ENCODE measurements at regions not wholly inside any gene's neighbourhood (a gene's known extent, or its start where the extent isn't known, plus 50 kb on each side); places are given as distances from the start of the nearest gene placed in this dataset.

- no peak for DNase-seq
Measured at GRCh38 chr2:217687771-217688170, 315.0 kb downstream of the TNS1 start.

DNA sequence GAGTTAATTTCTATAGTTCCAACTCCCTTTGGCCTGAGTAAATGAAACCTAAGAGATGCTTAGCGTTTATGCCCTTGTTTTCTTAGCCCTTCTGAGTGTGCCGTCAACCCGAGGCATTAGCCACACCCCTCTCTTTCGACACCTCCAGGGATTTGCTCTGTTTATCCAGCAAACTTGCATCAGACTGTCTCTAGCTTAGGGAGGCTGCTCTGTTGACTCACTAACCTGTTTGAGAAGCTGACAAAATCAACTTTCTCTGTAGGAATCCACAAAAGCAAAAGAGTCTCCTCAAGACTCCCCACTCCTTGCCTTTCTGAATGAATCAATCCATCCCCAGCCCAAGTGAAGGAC is 317.6 kb downstream of the TNS1 start:
- DNase-seq: no peak

- no peak for DNase-seq
Measured at GRCh38 chr2:217684431-217685254, 318.2 kb downstream of the TNS1 start.

GRCh38 chr2:217683106-217683870 is 319.5 kb downstream of the TNS1 start:
- no peak for DNase-seq

DNA sequence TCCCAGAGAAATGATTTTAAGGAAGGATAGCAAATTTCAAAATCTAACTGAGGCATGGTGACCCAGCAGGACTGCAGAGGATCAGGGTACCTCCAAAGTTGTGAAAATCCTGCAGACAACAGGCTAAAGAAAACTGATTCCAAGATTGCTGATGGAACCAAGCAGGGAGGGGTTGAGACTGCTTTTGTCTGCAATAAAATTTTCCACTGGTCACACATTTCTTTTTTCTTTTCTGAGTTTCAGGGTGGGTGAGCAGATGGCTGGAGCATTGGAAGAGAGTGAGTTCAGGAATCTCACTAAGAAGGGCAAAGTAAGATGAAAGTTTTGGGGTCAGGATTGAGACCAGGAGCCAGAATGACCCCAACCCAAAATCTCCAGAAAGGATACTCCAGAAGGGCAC is 321.0 kb downstream of the TNS1 start:
- no peak for DNase-seq

DNA sequence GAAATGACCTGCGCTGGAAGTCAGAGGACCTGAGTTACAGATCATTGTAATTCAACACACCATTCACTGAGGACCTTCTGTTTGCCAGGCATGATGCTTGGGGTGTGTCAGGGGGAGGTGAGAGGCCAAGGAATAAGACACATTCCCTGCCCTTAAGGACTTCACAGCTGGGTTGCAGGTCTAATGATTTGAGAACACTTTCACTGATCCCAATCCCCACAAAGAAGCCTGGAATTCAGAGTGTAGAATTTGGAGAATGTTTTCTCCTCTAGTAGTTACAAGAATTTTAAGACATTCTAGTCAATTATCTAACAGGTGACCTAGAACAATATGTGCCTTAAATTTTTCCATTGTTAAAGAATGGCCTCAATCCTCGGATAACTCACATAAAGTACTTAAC is 322.4 kb downstream of the TNS1 start:
- no peak for DNase-seq

- DNase-seq: no peak
Measured at GRCh38 chr2:217673627-217674026, 329.2 kb downstream of the TNS1 start.

- DNase-seq: no peak
Measured at GRCh38 chr2:217672472-217672871, 330.3 kb downstream of the TNS1 start.

DNA sequence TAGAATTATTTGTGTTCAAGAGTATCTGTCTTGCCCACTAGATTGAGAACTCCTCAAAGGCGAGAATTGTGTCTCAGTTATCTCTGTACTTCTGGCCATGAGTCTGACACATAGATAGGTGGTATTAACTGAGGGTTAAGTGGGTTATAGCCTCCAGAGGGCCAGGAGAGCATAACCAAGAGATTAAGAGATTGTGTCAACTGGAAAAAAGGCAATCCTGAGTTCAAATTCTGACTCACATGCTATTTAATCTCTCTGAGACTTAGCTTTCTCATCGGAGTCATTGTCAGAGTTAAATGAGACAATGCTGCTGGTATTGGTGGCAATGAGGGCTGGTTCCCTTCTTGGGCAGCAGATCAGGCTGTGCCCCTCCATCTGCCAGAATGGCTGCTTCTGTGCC is 330.9 kb downstream of the TNS1 start:
- no peak for DNase-seq

DNA sequence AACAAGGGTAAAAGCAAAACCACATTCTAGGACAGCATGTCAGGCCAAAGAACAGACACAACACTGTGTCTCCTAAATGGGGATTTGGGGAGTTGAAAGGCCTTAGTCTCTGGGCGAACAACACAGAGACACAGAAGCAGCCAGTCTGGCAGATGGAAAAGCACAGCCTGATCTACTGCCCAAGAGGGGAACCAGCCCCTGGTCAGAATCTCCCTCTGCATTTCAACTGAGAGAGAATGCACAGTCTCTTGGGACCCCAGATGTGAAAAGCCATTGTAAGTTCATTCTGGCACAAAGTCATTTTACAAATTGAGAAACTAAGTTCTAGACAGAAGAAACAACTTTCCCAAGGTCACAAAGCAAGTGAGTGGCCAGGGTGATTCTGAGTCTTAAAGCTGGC is 331.7 kb downstream of the TNS1 start:
- no peak for DNase-seq

DNA sequence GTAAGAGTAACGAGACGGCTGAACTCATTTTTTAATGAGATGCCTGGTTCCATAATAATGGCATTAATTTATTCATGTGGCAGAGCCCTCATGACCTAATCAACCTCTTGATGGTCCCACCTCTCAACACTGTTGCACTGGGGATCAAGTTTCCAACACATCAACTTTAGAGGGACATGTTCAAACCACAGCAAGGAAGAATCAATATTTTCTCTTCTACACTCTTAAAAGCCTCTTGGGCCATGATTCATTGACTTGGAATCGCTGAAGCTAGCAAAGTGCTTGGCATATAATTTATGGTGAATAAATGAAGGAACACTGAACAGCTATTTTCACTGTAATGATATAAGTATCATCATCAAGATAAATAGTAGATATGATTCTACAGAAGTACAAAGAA is 333.0 kb downstream of the TNS1 start:
- DNase-seq: no peak

DNA sequence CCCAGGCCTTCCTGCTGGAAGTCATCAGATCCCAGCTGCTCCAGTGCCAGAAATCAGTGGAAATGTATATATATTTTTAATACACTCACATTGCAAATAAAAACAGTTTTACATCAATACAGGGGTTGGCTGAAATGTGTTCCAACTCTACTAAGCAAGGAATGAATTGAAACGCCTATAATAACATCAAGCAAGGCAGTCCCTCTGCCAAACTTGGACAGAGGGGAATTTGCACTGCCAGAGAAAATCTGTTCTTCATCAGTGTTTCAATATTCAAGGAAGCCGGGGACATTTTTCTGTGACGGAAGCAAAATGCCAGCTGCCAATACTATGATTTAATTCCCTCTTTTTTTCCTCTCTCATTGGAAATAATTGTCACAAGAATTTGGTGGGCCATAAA is 335.3 kb downstream of the TNS1 start:
- DNase-seq: no peak

DNA sequence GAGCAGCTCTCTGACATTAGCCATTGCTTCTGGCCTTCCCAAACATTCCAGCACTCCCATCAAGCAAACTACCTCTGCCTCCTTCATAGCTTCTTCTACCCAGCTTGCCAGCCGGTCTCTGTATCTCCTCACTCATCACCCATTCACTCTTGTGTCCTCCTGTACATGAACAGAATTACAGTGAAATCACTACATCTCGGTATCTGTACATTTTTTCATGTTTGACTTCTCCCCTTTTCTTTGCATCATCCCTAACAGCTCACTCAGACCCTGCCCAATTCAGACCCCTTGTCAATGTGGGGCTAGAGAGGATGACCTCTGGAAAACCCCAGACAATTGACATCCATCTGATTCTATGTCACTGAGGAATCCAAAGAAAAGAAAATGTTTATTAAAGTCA is 335.8 kb downstream of the TNS1 start:
- no peak for DNase-seq

- no peak for DNase-seq
Measured at GRCh38 chr2:217666338-217666737, 336.5 kb downstream of the TNS1 start.

DNA sequence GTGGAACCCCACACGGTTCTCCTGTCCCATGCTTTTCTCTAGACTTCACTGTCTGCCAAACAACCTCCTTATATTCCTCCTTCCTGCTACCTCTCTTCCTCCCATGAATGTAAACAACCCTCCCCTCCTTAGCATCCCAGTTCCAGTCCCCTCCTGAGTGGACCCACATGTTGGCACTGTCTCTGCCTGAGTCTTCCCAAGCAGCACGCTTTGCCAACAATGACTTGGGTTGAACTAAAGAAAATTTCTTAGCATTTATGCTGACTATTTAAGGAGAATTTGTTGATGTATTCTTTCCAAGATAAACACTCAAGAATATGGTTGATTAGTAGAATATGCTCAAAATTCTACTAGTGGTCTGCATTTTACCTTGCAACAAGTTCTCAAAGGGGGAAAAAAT is 338.0 kb downstream of the TNS1 start:
- no peak for DNase-seq

DNA sequence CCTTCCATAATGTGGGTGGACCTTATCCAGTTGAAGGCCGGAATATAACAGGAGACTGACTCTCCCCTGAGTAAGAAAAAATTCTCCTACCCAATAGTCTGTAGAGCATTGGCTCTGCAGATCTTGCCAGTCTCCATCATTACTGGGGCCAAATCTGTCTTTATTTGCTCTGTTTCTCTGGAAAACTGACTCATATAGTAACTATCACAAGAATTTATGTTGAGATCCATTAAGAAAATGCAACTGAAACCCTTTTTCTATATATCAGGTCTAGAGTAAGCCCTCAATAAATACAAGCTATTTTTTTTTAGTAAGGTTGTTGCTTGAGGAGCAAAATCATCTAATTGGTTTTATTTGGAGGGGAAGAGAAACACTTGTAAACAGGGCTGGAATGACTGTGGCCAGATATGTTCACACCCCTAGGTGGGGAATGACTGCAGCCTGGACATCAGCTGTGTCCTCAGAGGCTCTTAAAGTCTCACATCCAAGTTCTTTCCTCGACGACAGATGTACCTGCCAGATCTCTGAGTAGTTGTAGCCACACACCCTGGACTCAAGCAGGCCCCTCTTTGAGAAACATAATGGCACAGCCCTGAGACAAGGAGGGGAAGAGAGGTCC is 339.7 kb downstream of the TNS1 start:
- DNase-seq: no peak

GRCh38 chr2:217661378-217661777 is 341.4 kb downstream of the TNS1 start:
- no peak for DNase-seq

GRCh38 chr2:217660423-217660822 is 342.4 kb downstream of the TNS1 start:
- no peak for DNase-seq

DNA sequence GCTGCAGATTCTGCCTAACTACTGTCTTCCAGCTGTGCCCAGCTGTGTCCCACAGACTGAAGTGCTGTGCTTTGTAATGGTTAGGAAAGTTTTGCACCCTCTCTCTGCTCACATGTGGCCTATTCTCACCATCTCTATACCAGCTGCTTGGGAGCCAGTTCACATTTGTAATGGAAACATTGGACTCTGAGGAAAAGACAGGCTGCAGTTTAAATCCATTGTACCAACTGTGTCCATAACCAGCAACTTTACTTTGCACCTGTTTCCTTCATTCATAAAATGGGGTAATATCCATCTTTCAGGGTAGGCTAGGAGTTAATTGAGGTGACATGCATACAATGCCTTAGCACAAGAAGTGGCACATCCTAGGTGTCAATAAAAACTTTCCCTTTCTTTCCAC is 344.0 kb downstream of the TNS1 start:
- DNase-seq: no peak

- DNase-seq: no peak
Measured at GRCh38 chr2:217657252-217657651, 345.5 kb downstream of the TNS1 start.

- no peak for DNase-seq
Measured at GRCh38 chr2:217656316-217656715, 346.5 kb downstream of the TNS1 start.

GRCh38 chr2:217655651-217656050 is 347.1 kb downstream of the TNS1 start:
- no peak for DNase-seq

DNA sequence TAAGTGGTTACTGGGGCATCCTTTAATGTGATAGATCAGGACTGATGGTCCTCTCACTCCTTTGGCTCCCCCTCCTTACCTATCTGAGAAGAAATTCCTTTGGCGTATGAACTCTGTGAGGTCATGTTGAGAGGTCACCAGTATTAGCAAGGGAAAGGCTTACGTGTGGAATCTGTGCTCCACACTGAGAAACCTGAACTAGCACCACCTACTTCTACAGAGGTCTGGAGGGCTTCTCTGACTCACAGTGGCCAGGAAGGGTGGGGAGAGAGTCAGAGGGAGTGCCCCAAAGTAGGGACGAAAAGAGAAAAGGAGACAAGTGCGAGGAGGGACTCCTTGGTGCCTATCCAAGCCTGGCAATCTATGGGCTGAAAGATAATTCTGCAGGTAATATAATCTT is 348.6 kb downstream of the TNS1 start:
- DNase-seq: no peak

Data from NCI-H2227 treated with DMSO at 0.1 percent for 48 hours (cell line).